Germinal center (tissue), 1 donor: ENCODE measurements at regions not wholly inside any gene's neighbourhood (a gene's known extent, or its start where the extent isn't known, plus 50 kb on each side); places are given as distances from the start of the nearest gene placed in this dataset.
"Not testable (repeated sequence)": the region's sequence is repeated elsewhere in the genome, so short reads cannot be mapped to it uniquely, and the experiment has no call there.

ENCODE experiments used
- DNase-seq: peaks from one replicate; pipeline ENCODE4 v3.0.0; 2012; ENCODE audit warnings: mixed read lengths, low spot score

GRCh38 chr18:51330739-51331138 is 133.3 kb upstream of the MEX3C start:
- DNase-seq: no peak

DNA sequence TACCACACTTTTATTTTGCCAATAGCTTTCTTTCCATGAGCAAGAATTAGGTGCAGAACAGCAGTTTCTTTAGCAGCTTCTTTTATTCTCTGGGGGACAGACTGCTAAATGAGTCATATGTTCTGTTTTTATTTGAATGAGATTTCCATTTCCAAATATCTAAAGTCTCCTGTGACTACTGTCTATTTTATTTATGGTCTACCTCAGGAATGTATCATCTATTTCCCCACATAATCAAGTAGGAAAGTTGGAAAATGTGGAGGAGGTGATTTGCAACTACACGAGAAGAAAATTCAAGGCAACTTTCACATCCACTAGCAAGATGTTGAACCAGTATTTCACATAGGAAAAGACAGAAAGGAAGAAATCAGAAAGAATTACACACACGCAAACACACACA is 139.9 kb upstream of the MEX3C start:
- DNase-seq: no peak

DNA sequence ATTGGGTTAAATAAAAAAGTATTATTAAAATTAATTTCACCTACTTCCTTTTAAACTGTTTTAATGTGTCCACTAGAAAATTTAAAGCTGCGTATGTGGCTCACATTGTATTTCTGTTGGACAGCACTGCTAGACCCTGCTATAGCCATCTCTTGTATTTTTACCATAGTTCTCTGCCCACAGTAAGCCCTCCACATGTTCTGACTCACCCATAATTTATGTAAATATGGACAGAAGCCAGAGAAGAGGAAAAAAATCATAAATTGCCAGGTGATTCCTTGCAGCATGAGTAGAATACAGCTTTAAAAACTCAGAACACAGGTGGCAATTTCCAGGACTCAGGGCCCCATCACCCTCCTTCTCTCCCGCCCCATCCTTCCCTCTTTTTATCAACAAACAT is 142.4 kb upstream of the MEX3C start:
- no peak for DNase-seq

DNA sequence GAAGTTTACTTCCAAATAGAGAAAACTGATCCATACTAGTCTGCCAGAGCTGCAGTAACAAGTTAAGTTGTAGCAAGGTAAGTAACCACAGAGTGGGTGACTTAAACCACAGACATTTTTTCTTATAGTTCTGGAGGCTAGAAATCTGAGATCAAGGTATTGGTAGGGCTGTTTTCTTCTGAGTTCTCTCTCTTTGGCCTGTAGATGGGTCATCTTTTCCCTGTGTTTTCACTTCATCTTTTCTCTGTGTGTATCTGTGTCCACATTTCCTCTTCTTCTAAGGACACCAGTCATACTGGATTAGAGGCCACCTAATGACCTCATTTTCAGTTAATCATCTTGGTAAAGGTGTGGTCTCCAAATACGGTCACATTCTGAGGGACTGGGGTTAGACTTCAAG is 142.9 kb upstream of the MEX3C start:
- DNase-seq: no peak

- DNase-seq: no peak
Measured at GRCh38 chr18:51342815-51343214, 145.3 kb upstream of the MEX3C start.

DNA sequence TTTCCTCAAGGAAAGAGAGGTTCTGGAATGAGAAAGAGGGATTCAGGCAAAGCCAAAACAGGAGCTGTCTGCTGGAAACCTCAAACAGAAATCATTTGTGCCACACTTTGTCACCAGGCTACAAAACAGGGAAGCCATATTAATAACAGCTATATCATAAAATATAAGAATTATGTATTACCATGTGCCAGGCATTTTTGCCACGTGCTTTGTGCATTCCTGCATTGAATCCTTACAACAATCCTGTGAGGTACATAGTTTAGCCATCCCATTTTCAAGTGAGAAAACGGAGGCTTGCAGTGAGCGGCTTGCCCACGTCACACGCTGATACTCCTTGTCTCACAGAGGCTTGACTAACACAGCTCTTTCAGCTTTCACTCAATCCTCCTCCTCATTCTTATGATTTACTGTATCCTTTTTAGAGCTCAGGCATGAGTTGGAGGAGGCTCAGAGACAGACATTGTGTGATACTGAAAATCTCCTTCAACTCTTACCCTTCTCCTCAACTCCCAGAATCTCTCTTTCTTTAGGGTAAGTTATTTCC is 148.4 kb upstream of the MEX3C start:
- DNase-seq: no peak

DNA sequence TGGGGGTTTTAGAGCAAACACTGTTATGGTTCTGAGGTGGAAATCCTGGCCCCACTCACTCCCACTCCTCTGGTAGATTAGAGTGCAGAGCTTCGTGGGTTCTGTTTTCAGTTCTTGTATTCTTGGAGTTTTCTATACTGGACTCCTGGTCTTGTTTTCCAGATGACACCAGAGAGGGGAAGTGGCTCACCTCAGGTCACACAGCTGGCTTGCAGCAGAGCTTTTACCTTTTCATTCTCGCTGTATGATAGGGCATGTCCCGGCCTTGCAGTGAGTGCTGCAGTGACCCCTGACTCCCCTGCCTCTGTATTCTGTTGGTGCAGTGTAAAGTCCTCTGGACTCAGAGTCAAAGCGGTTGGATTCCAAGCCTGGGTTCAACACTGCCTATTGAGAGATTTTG is 148.9 kb upstream of the MEX3C start:
- no peak for DNase-seq

- DNase-seq: no peak
Measured at GRCh38 chr18:51350081-51350480, 152.6 kb upstream of the MEX3C start.

- DNase-seq: no peak
Measured at GRCh38 chr18:51355841-51356240, 158.4 kb upstream of the MEX3C start.

DNA sequence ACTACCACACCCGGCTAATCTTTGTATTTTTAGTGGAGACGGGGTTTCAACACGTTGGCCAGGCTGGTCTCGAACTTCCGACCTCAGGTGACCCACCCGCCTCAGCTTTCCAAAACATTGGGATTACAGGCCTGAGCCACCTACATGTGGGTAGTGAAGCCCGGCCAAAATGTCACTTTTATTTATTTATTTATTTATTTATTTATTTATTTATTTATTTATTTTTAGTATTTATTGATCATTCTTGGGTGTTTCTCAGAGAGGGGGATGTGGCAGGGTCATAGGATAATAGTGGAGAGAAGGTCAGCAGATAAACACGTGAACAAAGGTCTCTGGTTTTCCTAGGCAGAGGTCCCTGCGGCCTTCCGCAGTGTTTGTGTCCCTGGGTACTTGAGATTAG is 162.8 kb upstream of the MEX3C start:
- DNase-seq: not testable (repeated sequence)

GRCh38 chr18:51361130-51361860 is 163.8 kb upstream of the MEX3C start:
- no peak for DNase-seq

DNA sequence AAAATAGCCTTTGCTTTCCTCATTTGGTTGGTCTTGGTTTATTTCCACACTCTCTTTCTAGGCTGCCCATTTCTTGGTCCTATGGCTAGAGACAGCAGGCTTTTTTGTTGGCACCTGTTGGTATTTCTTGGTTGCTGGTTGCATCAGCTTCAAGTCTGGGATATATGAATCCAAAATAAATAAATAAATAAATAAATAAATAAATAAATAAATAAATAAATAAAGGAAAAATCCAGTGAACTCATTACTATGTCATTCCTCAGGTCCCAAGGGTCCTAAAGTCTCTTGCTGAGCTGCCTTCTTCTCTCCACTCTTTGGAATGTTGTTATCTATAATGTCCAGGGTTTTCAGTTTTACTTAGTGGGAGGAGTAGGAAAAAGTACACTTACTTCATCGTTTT is 165.9 kb upstream of the MEX3C start:
- DNase-seq: no peak

- DNase-seq: no peak
Measured at GRCh38 chr18:51370996-51371395, 173.5 kb upstream of the MEX3C start.

DNA sequence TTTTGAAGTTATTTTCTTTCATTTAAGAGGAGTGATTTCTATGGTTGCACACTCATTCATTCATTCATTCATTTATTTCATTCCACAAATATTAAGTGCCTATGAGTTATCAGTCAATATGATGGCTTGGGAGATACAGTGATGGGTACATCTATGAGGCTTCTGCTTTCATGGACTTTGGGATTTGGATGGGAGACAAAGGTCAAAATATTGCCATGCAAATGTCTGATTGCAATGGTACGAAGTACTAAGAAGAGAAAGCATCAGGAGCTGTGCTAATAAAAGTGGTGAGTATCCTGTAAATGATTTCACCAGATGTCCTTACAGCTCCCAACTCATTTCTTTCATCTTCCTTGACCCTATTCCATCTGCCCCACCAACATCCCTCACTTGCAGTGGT is 174.4 kb upstream of the MEX3C start:
- no peak for DNase-seq

DNA sequence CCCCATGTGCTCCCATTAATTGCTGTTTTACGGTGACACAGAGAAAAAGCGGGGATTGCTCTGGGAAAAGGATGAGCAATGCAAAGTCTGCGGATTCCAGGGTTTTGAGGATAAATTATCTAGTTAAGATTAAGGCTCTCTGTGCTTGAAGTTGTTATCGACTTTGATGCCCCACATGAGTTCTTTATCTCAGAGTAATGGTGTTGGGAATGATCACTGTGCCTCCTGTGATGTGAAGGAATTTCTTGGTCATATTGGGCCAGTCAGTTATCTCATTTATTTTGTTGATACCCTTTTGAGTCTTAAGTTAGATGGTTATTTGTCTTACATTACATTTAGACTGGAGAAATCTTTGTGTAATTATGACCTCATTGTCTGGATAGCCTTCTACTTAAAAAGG is 184.6 kb upstream of the MEX3C start:
- DNase-seq: no peak

- no peak for DNase-seq
Measured at GRCh38 chr18:51383116-51383515, 185.6 kb upstream of the MEX3C start.

GRCh38 chr18:51383711-51384110 is 186.2 kb upstream of the MEX3C start:
- no peak for DNase-seq

DNA sequence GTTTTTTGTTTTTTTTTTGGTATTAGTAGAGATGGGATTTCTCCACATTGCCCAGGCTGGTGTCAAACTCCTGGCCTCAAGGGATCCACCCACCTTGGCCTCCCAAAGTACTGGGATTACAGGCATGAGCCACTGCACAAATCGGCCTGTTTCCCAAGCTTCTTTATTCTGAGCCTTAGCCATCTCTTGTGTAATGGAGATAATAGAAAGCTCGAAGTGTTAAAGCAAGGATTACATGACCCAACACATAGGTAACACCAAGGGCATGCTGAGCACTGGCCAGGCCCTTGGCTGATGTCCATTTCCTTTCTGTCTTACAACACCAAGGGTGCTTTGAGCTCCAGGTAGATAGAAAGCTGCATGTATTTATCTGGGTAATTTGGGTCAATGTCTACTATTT is 187.8 kb upstream of the MEX3C start:
- no peak for DNase-seq

GRCh38 chr18:51390702-51391101 is 193.2 kb upstream of the MEX3C start:
- no peak for DNase-seq

GRCh38 chr18:51391215-51391614 is 193.7 kb upstream of the MEX3C start:
- DNase-seq: no peak

DNA sequence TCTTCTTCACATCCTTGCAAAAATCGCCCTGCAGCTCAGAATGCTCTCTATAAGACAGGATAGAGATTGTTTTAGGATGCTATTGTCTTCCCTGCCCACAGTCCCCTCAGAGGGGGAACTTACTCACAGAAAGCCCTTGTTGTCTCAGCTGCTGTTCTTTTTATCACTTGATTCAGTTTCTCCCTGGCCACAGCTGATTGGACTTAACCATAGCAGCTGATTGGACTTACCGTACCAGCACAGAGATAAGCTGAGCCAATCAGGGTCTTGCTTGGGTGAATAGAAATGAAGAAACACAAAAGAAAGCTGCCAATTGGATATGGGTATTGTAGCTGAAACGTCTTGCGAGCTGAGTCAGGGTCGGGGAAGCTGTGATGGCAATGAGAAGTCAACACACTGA is 194.2 kb upstream of the MEX3C start:
- no peak for DNase-seq

DNA sequence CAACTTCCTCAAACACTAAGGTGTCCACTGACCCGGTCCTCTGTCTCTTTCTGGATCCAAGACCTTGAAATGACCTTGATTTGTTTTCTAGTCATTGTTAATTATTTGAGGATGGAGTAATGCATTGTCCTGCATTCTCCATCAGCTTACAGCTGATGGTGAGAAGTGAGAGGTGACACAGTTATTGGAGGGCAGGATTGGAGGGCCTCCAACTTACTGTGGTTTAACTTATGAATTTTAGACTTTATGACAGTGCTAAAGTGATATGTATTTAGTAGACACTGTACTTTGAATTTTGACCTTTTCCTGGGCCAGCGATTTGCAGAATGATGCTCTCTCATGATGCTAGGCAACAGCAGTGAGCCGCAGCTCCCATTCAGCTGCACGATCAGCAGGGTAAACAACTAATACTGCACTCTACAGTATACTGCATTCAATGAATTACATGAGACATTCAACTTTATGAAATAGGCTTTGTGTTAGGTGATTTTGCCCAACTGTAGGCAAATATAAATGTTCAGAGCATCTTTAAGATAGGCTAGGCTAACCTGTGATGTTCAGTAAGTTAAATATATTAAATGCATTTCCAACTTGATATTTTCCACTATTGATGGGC is 200.0 kb upstream of the MEX3C start:
- no peak for DNase-seq

DNA sequence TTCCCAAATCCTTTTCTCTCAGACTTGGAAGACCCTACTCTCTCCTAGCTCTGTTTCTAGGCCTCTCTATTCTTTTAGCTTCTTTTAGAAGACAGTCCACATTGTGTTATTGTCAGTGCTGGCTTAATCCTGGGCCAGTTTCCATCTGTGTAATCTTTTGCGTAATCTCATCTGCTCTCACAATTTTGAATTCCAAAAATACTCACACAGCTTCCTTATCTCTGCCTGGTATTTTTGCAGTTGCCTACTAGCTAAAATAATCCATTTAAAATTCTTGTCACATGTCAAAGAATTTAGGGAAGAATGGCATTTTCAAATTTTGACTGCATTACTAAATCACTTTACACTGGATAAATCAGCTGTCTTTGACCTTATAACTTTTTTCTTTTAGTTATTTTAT is 200.6 kb upstream of the MEX3C start:
- no peak for DNase-seq
